ENCODE measurements at regions not wholly inside any gene's neighbourhood (a gene's known extent, or its start where the extent isn't known, plus 50 kb on each side); places are given as distances from the start of the nearest gene placed in this dataset.

DNA sequence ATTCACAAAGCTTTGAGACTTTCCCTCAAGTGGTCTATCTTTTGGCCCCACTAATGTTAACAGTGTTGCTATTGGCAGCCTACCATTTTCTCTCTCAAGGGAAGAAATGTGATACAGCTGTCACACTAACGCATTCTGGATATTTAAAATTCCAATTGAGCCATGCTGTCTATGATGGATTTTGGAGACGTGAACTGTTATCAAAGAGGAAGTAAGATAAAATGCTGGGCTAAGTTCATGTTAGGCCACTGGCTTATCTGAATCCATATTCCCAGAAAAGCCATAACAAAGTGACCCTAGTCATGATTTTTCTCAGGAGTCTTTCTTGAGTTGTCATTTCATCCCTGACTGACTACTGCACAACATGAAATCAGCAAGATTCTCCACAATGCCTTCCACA lies 200.2 kb downstream of the PHLDA1 start (continued):
- TF ChIP-seq, protein P1, sequence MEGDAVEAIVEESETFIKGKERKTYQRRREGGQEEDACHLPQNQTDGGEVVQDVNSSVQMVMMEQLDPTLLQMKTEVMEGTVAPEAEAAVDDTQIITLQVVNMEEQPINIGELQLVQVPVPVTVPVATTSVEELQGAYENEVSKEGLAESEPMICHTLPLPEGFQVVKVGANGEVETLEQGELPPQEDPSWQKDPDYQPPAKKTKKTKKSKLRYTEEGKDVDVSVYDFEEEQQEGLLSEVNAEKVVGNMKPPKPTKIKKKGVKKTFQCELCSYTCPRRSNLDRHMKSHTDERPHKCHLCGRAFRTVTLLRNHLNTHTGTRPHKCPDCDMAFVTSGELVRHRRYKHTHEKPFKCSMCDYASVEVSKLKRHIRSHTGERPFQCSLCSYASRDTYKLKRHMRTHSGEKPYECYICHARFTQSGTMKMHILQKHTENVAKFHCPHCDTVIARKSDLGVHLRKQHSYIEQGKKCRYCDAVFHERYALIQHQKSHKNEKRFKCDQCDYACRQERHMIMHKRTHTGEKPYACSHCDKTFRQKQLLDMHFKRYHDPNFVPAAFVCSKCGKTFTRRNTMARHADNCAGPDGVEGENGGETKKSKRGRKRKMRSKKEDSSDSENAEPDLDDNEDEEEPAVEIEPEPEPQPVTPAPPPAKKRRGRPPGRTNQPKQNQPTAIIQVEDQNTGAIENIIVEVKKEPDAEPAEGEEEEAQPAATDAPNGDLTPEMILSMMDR (IDR thresholded peaks at IDR 0.05 in 2 of 3, conservative IDR thresholded peaks at IDR 0.05 in 1 of 3; ENCODE audit: insufficient read depth in 2 of 3, low read depth in 1 of 3, low read length in 3 of 3) = no peak
- TF ChIP-seq POLR3A (IDR thresholded peaks at IDR 0.05; ENCODE audit: borderline replicate concordance, extremely low read depth, insufficient read depth, insufficient read length) = no peak
- TF ChIP-seq ZNF134 (CRISPR knock-in tag; conservative IDR thresholded peaks at IDR 0.05) = no peak
- no peak for TF ChIP-seq ZNF239 (CRISPR knock-in tag; IDR thresholded peaks at IDR 0.05)
- TF ChIP-seq, protein P2, sequence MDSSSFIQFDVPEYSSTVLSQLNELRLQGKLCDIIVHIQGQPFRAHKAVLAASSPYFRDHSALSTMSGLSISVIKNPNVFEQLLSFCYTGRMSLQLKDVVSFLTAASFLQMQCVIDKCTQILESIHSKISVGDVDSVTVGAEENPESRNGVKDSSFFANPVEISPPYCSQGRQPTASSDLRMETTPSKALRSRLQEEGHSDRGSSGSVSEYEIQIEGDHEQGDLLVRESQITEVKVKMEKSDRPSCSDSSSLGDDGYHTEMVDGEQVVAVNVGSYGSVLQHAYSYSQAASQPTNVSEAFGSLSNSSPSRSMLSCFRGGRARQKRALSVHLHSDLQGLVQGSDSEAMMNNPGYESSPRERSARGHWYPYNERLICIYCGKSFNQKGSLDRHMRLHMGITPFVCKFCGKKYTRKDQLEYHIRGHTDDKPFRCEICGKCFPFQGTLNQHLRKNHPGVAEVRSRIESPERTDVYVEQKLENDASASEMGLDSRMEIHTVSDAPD (CRISPR knock-in tag; IDR thresholded peaks at IDR 0.05) = no peak
- TF ChIP-seq, protein P3, sequence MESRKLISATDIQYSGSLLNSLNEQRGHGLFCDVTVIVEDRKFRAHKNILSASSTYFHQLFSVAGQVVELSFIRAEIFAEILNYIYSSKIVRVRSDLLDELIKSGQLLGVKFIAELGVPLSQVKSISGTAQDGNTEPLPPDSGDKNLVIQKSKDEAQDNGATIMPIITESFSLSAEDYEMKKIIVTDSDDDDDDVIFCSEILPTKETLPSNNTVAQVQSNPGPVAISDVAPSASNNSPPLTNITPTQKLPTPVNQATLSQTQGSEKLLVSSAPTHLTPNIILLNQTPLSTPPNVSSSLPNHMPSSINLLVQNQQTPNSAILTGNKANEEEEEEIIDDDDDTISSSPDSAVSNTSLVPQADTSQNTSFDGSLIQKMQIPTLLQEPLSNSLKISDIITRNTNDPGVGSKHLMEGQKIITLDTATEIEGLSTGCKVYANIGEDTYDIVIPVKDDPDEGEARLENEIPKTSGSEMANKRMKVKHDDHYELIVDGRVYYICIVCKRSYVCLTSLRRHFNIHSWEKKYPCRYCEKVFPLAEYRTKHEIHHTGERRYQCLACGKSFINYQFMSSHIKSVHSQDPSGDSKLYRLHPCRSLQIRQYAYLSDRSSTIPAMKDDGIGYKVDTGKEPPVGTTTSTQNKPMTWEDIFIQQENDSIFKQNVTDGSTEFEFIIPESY (CRISPR knock-in tag; IDR thresholded peaks at IDR 0.05) = no peak
- TF ChIP-seq SMARCA5 (IDR thresholded peaks at IDR 0.05) = no peak
- no peak for TF ChIP-seq POLR2A (conservative IDR thresholded peaks at IDR 0.05)
- TF ChIP-seq EP400 (IDR thresholded peaks at IDR 0.05) = 0 out of 2 replicates have a peak, but pooled peaks have one; percentile 12
- TF ChIP-seq ZNF444 (CRISPR knock-in tag; IDR thresholded peaks at IDR 0.05) = no peak
- no peak for TF ChIP-seq SIN3A (IDR thresholded peaks at IDR 0.05; ENCODE audit: borderline replicate concordance in 2 of 2, control insufficient read depth in 1 of 2, low read depth in 2 of 2, low read length in 2 of 2)
- TF ChIP-seq ZNF586 (CRISPR knock-in tag; conservative IDR thresholded peaks at IDR 0.05) = no peak
- TF ChIP-seq ZNF75A (CRISPR knock-in tag; IDR thresholded peaks at IDR 0.05) = no peak
- TF ChIP-seq, protein P4, sequence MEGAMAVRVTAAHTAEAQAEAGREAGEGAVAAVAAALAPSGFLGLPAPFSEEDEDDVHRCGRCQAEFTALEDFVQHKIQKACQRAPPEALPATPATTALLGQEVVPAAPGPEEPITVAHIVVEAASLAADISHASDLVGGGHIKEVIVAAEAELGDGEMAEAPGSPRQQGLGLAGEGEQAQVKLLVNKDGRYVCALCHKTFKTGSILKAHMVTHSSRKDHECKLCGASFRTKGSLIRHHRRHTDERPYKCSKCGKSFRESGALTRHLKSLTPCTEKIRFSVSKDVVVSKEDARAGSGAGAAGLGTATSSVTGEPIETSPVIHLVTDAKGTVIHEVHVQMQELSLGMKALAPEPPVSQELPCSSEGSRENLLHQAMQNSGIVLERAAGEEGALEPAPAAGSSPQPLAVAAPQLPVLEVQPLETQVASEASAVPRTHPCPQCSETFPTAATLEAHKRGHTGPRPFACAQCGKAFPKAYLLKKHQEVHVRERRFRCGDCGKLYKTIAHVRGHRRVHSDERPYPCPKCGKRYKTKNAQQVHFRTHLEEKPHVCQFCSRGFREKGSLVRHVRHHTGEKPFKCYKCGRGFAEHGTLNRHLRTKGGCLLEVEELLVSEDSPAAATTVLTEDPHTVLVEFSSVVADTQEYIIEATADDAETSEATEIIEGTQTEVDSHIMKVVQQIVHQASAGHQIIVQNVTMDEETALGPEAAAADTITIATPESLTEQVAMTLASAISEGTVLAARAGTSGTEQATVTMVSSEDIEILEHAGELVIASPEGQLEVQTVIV (CRISPR knock-in tag; IDR thresholded peaks at IDR 0.05; ENCODE audit: borderline replicate concordance) = no peak
- no peak for TF ChIP-seq ZNF561 (CRISPR knock-in tag; conservative IDR thresholded peaks at IDR 0.05)
- TF ChIP-seq ZNF780A (CRISPR knock-in tag; IDR thresholded peaks at IDR 0.05) = no peak
- TF ChIP-seq NR3C1 (CRISPR knock-in tag; IDR thresholded peaks at IDR 0.05) = no peak
- TF ChIP-seq, protein P5, sequence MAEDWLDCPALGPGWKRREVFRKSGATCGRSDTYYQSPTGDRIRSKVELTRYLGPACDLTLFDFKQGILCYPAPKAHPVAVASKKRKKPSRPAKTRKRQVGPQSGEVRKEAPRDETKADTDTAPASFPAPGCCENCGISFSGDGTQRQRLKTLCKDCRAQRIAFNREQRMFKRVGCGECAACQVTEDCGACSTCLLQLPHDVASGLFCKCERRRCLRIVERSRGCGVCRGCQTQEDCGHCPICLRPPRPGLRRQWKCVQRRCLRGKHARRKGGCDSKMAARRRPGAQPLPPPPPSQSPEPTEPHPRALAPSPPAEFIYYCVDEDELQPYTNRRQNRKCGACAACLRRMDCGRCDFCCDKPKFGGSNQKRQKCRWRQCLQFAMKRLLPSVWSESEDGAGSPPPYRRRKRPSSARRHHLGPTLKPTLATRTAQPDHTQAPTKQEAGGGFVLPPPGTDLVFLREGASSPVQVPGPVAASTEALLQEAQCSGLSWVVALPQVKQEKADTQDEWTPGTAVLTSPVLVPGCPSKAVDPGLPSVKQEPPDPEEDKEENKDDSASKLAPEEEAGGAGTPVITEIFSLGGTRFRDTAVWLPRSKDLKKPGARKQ (CRISPR knock-in tag; IDR thresholded peaks at IDR 0.05) = no peak
- TF ChIP-seq ETV1 (tag; conservative IDR thresholded peaks at IDR 0.05; ENCODE audit: low read depth) = no peak
